ENCODE measurements at regions not wholly inside any gene's neighbourhood (a gene's known extent, or its start where the extent isn't known, plus 50 kb on each side); places are given as distances from the start of the nearest gene placed in this dataset.
A peak's percentile ranks its signal among the peaks of the same experiment; 100 is the strongest.

GRCh38 chr5:38200872-38201557 lies 57.3 kb upstream of the EGFLAM start:
- H3K4me3 ChIP-seq (ENCODE audit: low read depth, low read length), result no peak overlapping the region
- ChIA-PET POLR2A (no interaction called here), CTCF (interaction anchor here (1.2 to 1.9 kb wide), 3 partner anchors 8 to 788 kb away, joined by 4 to 17 read pairs (median 6); no protein-coding TSS in a partner anchor)
- no peak overlapping the region for H3K27ac ChIP-seq (ENCODE audit: extremely low read depth, low read depth, low read length)
- 0 out of 2 replicates have a peak, but pooled peaks cover 3% of the 10 kb centered on the region for H3K4me1 ChIP-seq (ENCODE audit: control insufficient read depth, insufficient read depth, low read length)
- no peaks in the 10 kb centered on the region for H3K36me3 ChIP-seq (ENCODE audit: control insufficient read depth in 2 of 2, insufficient read depth in 1 of 2, low read length in 2 of 2)
- H3K9me3 ChIP-seq (ENCODE audit: control insufficient read depth, insufficient read depth, low read depth, low read length), result no peaks in the 10 kb centered on the region
- TF ChIP-seq ZNF23 (tag by site-specific recombination; IDR thresholded peaks at IDR 0.05; ENCODE audit: borderline replicate concordance), result no peak
- no peak for TF ChIP-seq ZFP69B (tag by site-specific recombination; IDR thresholded peaks at IDR 0.05)
- no peak for TF ChIP-seq ZNF530 (tag by site-specific recombination; IDR thresholded peaks at IDR 0.05; ENCODE audit: low read depth)
- TF ChIP-seq ZNF366 (tag by site-specific recombination; conservative IDR thresholded peaks at IDR 0.05), result peak; percentile 74

- H3K4me1 ChIP-seq (ENCODE audit: control insufficient read depth, insufficient read depth, low read length), result 0 out of 2 replicates have a peak, but pooled peaks cover 7% of the 10 kb centered on the region
- CTCF ChIA-PET, result interaction anchor here (0.6 to 1.6 kb wide), 2 partner anchors 198 to 784 kb away, joined by 4 read pairs; no protein-coding TSS in a partner anchor
- POLR2A ChIA-PET, result no interaction called here
- no peaks in the 10 kb centered on the region for H3K9me3 ChIP-seq (ENCODE audit: control insufficient read depth, insufficient read depth, low read depth, low read length)
- TF ChIP-seq KLF10 (tag by site-specific recombination; IDR thresholded peaks at IDR 0.05) (no peak), ZBTB21 (tag by site-specific recombination; IDR thresholded peaks at IDR 0.05) (no peak), ZNF362 (tag by site-specific recombination; IDR thresholded peaks at IDR 0.05) (no peak), ZNF416 (tag by site-specific recombination; IDR thresholded peaks at IDR 0.05) (no peak), SP2 (tag by site-specific recombination; IDR thresholded peaks at IDR 0.05) (no peak), ZNF26 (tag by site-specific recombination; IDR thresholded peaks at IDR 0.05) (no peak), ZNF16 (tag by site-specific recombination; IDR thresholded peaks at IDR 0.05; ENCODE audit: low read depth) (no peak), ELK4 (IDR thresholded peaks at IDR 0.05; ENCODE audit: borderline replicate concordance, low read depth, low read length) (no peak), ZFHX2 (tag by site-specific recombination; conservative IDR thresholded peaks at IDR 0.05) (no peak), ZNF423 (tag by site-specific recombination; IDR thresholded peaks at IDR 0.05) (no peak), ZNF138 (tag by site-specific recombination; IDR thresholded peaks at IDR 0.05; ENCODE audit: borderline replicate concordance) (no peak)
- no peaks in the 10 kb centered on the region for H3K36me3 ChIP-seq (ENCODE audit: control insufficient read depth in 2 of 2, insufficient read depth in 1 of 2, low read length in 2 of 2)
- no peak overlapping the region for H3K4me3 ChIP-seq (ENCODE audit: low read depth, low read length)
- H3K27ac ChIP-seq (ENCODE audit: extremely low read depth, low read depth, low read length), result no peak overlapping the region
These were observed 61.2 kb upstream of the EGFLAM start for GRCh38 chr5:38197118-38197517.

- Histone ChIP-seq H3K9me3 (ENCODE audit: control insufficient read depth, insufficient read depth, low read depth, low read length) (no peaks in the 10 kb centered on the region), H3K36me3 (ENCODE audit: control insufficient read depth in 2 of 2, insufficient read depth in 1 of 2, low read length in 2 of 2) (no peaks in the 10 kb centered on the region), H3K4me1 (ENCODE audit: control insufficient read depth, insufficient read depth, low read length) (0 out of 2 replicates have a peak, but pooled peaks cover 7% of the 10 kb centered on the region), H3K27ac (ENCODE audit: extremely low read depth, low read depth, low read length) (no peak overlapping the region), H3K4me3 (ENCODE audit: low read depth, low read length) (no peak overlapping the region)
- ChIA-PET POLR2A (no interaction called here), CTCF (interaction anchor here (0.5 to 5.1 kb wide), 64 partner anchors 9 to 955 kb away, joined by 3 to 49 read pairs (median 4); partner anchors contain the start of gene NUP155)
- no peak for TF ChIP-seq ZNF311 (tag by site-specific recombination; IDR thresholded peaks at IDR 0.05; ENCODE audit: borderline replicate concordance)
- no peak for TF ChIP-seq ZNF785 (tag by site-specific recombination; IDR thresholded peaks at IDR 0.05)
- TF ChIP-seq MEIS1 (CRISPR knock-in tag; IDR thresholded peaks at IDR 0.05; ENCODE audit: borderline replicate concordance), result no peak
- TF ChIP-seq ZNF280C (tag by site-specific recombination; IDR thresholded peaks at IDR 0.05), result 0 out of 2 replicates have a peak, but pooled peaks have one; percentile 39
- no peak for TF ChIP-seq KLF7 (tag by site-specific recombination; IDR thresholded peaks at IDR 0.05; ENCODE audit: borderline replicate concordance)
- TF ChIP-seq ZBTB17 (tag by site-specific recombination; IDR thresholded peaks at IDR 0.05), result no peak
- TF ChIP-seq ZNF354C (tag by site-specific recombination; IDR thresholded peaks at IDR 0.05; ENCODE audit: borderline replicate concordance, low read depth), result no peak
- TF ChIP-seq ZNF560 (tag by site-specific recombination; IDR thresholded peaks at IDR 0.05; ENCODE audit: borderline replicate concordance), result no peak
- no peak for TF ChIP-seq PBX3 (CRISPR knock-in tag; IDR thresholded peaks at IDR 0.05)
These were observed 65.3 kb upstream of the EGFLAM start for GRCh38 chr5:38193015-38193581.

Data from HEK293 (cell line).